Ovary (tissue), 7 donors: ENCODE measurements at regions not wholly inside any gene's neighbourhood (a gene's known extent, or its start where the extent isn't known, plus 50 kb on each side); places are given as distances from the start of the nearest gene placed in this dataset.

Experiments used
- DNase-seq, 5 donors: peaks; one replicate each; pipeline ENCODE4 v3.0.0-alpha.2; 2019 to 2020
- H3K27ac ChIP-seq, 2 donors: fragments of 200-600 bp; one replicate each; pipeline versions ENCODE4 v1.5.1 to v1.8.0; 2019 to 2022
- H3K27me3 ChIP-seq: fragments of 200-600 bp; one replicate; pipeline ENCODE4 v1.8.0; 2022
- H3K36me3 ChIP-seq: fragments of 200-600 bp; sonication (generic); one replicate; pipeline ENCODE4 v1.5.1; 2019
- H3K4me1 ChIP-seq: one replicate; pipeline ENCODE4 v1.8.1; 2013; ENCODE audit warnings: mild to moderate bottlenecking, moderate library complexity; ENCODE audit not compliant: insufficient read depth
- H3K4me3 ChIP-seq: fragments of 200-600 bp; sonication (generic); one replicate; pipeline ENCODE4 v1.5.1; 2017
- H3K9me3 ChIP-seq, 2 donors: fragments of 200-600 bp in 1 of 2; sonication (generic) in 1 of 2; one replicate each; pipeline versions ENCODE4 v1.5.1 to v1.8.1; 2013 to 2019; ENCODE audit warnings: mild to moderate bottlenecking in 1 of 2, moderate library complexity in 1 of 2
- EP300 ChIP-seq: sonication (generic); formaldehyde crosslinking; IDR thresholded peaks from one replicate; pipeline ENCODE4 v1.6.1; 2017; ENCODE audit warnings: antibody characterized with exemption
- POLR2A ChIP-seq: fragments of 450-650 bp; IDR thresholded peaks from one replicate; pipeline ENCODE4 v1.6.1; 2017; ENCODE audit warnings: antibody characterized with exemption, mild to moderate bottlenecking, moderate library complexity
- WGBS, 3 donors: extraction: QIAGEN DNeasy Blood & Tissue Kit in 1 of 3; methylation state at CpG; one replicate each; pipeline versions ENCODE4 v1.1.5 to v1.1.7; 2013 to 2017; 5-methylcytosine and 5-hydroxymethylcytosine counted together
- intact Hi-C, 4 donors: fragments of 100-400 bp; cut with DNase I; formaldehyde crosslinking; loops; one replicate each; pipeline versions ENCODE4 v1.11.0 to v1.15.1; 2022 to 2023
- TF ChIP-seq, protein P1 (sequence below), 3 donors: fragments of 450-650 bp in 2 of 3; fragments of 200-600 bp in 1 of 3; IDR thresholded peaks; one replicate each; pipeline versions ENCODE4 v1.5.1 to v1.8.0; 2016 to 2022; ENCODE audit warnings: antibody characterized with exemption in 3 of 3, mild to moderate bottlenecking in 1 of 3
- donor health status: DM: no; HTN: no; CAD: no; lungs with moderate emphysema.
- donor health status: DM: no; HTN: no; CAD: no.
- donor health status: Bipolar disorder and iron deficiency.
- donor health status: DM: no; HTN: no; CAD: no.
- donor health status: DM: yes; HTN: yes; CAD: no.

DNA sequence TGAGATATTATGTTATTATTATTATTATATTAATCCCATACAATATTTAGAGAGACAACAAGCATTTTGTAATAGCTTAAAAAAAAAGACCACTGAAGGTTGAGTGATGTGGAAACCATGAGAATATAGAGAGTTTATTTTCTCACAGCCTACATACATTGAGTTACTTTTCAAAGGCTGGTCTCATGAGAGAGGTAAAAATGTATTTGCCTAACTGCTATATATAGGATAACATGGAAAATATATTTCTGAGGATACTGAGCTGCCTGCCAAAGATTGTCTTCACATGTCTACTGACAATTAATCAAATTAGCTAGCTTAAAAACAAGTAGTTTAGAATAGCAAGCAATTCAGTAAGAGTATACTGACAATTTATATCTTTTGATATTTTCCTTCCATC is 192.2 kb upstream of the NRIP1 start:
- TF ChIP-seq EP300 (no peak), POLR2A (no peak)
- TF ChIP-seq, protein P1, sequence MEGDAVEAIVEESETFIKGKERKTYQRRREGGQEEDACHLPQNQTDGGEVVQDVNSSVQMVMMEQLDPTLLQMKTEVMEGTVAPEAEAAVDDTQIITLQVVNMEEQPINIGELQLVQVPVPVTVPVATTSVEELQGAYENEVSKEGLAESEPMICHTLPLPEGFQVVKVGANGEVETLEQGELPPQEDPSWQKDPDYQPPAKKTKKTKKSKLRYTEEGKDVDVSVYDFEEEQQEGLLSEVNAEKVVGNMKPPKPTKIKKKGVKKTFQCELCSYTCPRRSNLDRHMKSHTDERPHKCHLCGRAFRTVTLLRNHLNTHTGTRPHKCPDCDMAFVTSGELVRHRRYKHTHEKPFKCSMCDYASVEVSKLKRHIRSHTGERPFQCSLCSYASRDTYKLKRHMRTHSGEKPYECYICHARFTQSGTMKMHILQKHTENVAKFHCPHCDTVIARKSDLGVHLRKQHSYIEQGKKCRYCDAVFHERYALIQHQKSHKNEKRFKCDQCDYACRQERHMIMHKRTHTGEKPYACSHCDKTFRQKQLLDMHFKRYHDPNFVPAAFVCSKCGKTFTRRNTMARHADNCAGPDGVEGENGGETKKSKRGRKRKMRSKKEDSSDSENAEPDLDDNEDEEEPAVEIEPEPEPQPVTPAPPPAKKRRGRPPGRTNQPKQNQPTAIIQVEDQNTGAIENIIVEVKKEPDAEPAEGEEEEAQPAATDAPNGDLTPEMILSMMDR (IDR thresholded peaks at IDR 0.05), result no peak
- no peaks in the 10 kb centered on the region for H3K4me1 ChIP-seq
- H3K27ac ChIP-seq, result no peak overlapping the region
- DNase-seq, result no peak
- no peaks in the 10 kb centered on the region for H3K9me3 ChIP-seq
- no peaks in the 10 kb centered on the region for H3K36me3 ChIP-seq
- no peak overlapping the region for H3K4me3 ChIP-seq
- no peaks in the 10 kb centered on the region for H3K27me3 ChIP-seq
- intact Hi-C loops, result no loop called here

- TF ChIP-seq, protein P1 (IDR thresholded peaks at IDR 0.05), result no peak
- TF ChIP-seq POLR2A (no peak), EP300 (no peak)
- 88 to 93% (median 91%) methylated on average over 4 of the region's 4 CpGs for WGBS, 3 donors
- H3K9me3 ChIP-seq, result no peaks in the 10 kb centered on the region
- no peak overlapping the region for H3K4me3 ChIP-seq
- no peak for DNase-seq
- no peaks in the 10 kb centered on the region for H3K4me1 ChIP-seq
- H3K27me3 ChIP-seq, result no peaks in the 10 kb centered on the region
- H3K36me3 ChIP-seq, result no peaks in the 10 kb centered on the region
- intact Hi-C loops, result no loop called here
- no peak overlapping the region for H3K27ac ChIP-seq
These were observed 192.8 kb upstream of the NRIP1 start for GRCh38 chr21:15257646-15258045.

DNA sequence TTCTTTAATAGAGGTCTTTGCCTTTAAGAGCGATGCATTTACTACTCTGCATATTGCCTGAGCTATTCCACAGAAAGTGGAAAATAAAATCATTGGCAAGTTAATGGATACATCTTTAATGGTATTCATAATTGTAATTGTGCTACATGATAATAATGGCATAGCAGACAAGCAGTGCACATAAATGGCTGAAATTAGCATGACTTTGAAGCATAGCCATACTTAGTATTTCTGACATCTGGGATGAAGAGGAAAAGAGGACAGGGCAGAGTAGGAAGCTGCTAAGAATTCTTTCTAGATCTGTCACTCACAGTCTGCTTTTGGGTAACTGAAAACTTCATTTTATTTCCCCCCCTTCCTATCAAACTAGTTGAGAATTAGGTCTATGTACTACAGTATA is 195.0 kb upstream of the NRIP1 start:
- TF ChIP-seq, protein P1 (IDR thresholded peaks at IDR 0.05), result no peak
- TF ChIP-seq EP300, result no peak
- TF ChIP-seq POLR2A, result no peak
- Histone ChIP-seq H3K4me1 (no peaks in the 10 kb centered on the region), H3K27me3 (no peaks in the 10 kb centered on the region), H3K36me3 (no peaks in the 10 kb centered on the region), H3K4me3 (no peak overlapping the region), H3K9me3 (no peaks in the 10 kb centered on the region), H3K27ac (no peak overlapping the region)
- WGBS, 3 donors, result 98 to 99% (median 99%) methylated on average over 1 of the region's 1 CpG
- intact Hi-C loops, result no loop called here
- DNase-seq, result no peak

GRCh38 chr21:15260604-15261003 is 195.8 kb upstream of the NRIP1 start:
- Histone ChIP-seq H3K36me3 (no peaks in the 10 kb centered on the region), H3K4me1 (no peaks in the 10 kb centered on the region), H3K9me3 (no peaks in the 10 kb centered on the region), H3K27me3 (no peaks in the 10 kb centered on the region), H3K27ac (no peak overlapping the region), H3K4me3 (no peak overlapping the region)
- DNase-seq, result no peak
- intact Hi-C loops, result no loop called here
- TF ChIP-seq, protein P1 (IDR thresholded peaks at IDR 0.05), result no peak
- TF ChIP-seq EP300, result no peak
- no peak for TF ChIP-seq POLR2A
- WGBS, 3 donors, result 93 to 94% (median 93%) methylated on average over 4 of the region's 4 CpGs
